ENCODE measurements at regions not wholly inside any gene's neighbourhood (a gene's known extent, or its start where the extent isn't known, plus 50 kb on each side); places are given as distances from the start of the nearest gene placed in this dataset.

- TF ChIP-seq EP300 (IDR thresholded peaks at IDR 0.05), result no peak
- TF ChIP-seq POLR2AphosphoS5 (IDR thresholded peaks at IDR 0.05), result peak in 1 of 2 donors; percentile 19
- peak; percentile 66 for DNase-seq (ENCODE audit: extremely low spot score)
- Histone ChIP-seq H3K36me3 (no peaks in the 10 kb centered on the region), H3K9me3 (no peaks in the 10 kb centered on the region), H3K4me1 (peaks cover 13 to 44% (median 21%) of the 10 kb centered on the region in 4 donors), H3K4me3 (no peak overlapping the region), H3K27me3 (no peaks in the 10 kb centered on the region), H3K27ac (replicated peaks in 1 of 4) (no peak overlapping the region)
- intact Hi-C loops (cut with DNase I), result loop anchor here (5.0 kb wide), 1 partner anchor 60 kb away; no protein-coding TSS in a partner anchor
Measured at GRCh38 chr5:56552612-56553268, 262.6 kb upstream of the MAP3K1 start.

- Histone ChIP-seq H3K27me3 (no peaks in the 10 kb centered on the region), H3K4me3 (no peak overlapping the region), H3K27ac (replicated peaks in 1 of 4) (no peak overlapping the region), H3K9me3 (no peaks in the 10 kb centered on the region), H3K4me1 (peaks cover 5 to 33% (median 14%) of the 10 kb centered on the region in 4 donors), H3K36me3 (no peaks in the 10 kb centered on the region)
- intact Hi-C loops (cut with DNase I), result loop anchor here (5.0 kb wide), 1 partner anchor 58 kb away; no protein-coding TSS in a partner anchor
- TF ChIP-seq, protein P1, sequence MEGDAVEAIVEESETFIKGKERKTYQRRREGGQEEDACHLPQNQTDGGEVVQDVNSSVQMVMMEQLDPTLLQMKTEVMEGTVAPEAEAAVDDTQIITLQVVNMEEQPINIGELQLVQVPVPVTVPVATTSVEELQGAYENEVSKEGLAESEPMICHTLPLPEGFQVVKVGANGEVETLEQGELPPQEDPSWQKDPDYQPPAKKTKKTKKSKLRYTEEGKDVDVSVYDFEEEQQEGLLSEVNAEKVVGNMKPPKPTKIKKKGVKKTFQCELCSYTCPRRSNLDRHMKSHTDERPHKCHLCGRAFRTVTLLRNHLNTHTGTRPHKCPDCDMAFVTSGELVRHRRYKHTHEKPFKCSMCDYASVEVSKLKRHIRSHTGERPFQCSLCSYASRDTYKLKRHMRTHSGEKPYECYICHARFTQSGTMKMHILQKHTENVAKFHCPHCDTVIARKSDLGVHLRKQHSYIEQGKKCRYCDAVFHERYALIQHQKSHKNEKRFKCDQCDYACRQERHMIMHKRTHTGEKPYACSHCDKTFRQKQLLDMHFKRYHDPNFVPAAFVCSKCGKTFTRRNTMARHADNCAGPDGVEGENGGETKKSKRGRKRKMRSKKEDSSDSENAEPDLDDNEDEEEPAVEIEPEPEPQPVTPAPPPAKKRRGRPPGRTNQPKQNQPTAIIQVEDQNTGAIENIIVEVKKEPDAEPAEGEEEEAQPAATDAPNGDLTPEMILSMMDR (IDR thresholded peaks at IDR 0.05), result no peak
- no peak for TF ChIP-seq EP300 (IDR thresholded peaks at IDR 0.05)
- no peak for TF ChIP-seq POLR2AphosphoS5 (IDR thresholded peaks at IDR 0.05)
- TF ChIP-seq POLR2A (IDR thresholded peaks at IDR 0.05; ENCODE audit: low read depth), result no peak
- no peak for DNase-seq (ENCODE audit: extremely low spot score)
- WGBS, result 71% methylated on average over 2 of the region's 2 CpGs
Measured at GRCh38 chr5:56550227-56550626, 265.1 kb upstream of the MAP3K1 start.

DNA sequence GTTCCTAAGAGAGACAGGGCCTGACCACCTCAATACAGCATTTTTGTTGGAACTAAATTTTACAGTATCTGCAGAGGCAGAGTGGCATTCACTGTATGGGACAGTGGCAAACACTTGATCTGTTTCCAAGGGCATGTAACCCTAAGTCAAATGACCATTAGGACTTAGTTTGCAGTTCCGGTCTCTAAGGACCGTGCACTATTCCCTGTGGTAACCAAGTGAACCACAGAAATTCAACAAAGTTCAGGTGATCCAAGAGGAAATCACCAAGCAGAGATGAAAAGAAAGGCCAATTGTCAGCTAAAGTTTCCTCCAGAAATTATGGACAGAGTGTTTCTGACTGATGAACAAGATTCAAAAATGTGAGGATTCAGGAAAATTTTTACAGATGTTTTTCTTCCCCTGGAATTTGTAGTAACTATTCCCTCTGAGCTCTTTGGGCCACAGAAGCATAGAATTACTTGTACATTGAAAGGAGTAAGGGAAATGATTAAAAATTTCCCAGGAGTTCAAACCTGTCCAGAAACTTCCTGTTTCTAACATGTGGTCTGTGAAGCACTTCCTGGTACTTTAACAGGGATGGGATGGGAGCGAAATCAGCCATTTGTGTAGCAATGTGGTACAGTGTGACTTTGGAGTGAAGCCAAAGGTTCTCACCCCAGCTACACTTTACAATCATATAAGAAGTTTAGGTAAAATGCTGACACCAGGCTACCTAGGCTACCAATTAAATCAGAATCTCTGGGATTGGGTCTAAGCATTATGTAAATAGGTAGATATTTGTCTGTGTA is 266.1 kb upstream of the MAP3K1 start:
- intact Hi-C loops (cut with DNase I), result no loop called here
- H3K27ac ChIP-seq (replicated peaks in 1 of 4), result no peak overlapping the region
- 77% methylated on average over 3 of the region's 3 CpGs for WGBS
- no peak for DNase-seq (ENCODE audit: extremely low spot score)
- no peak overlapping the region for H3K4me3 ChIP-seq
- TF ChIP-seq POLR2AphosphoS5 (IDR thresholded peaks at IDR 0.05), result no peak
- TF ChIP-seq EP300 (IDR thresholded peaks at IDR 0.05), result no peak
- TF ChIP-seq, protein P1 (IDR thresholded peaks at IDR 0.05), result no peak
- TF ChIP-seq POLR2A (IDR thresholded peaks at IDR 0.05; ENCODE audit: low read depth), result no peak
- no peaks in the 10 kb centered on the region for H3K36me3 ChIP-seq
- no peaks in the 10 kb centered on the region for H3K9me3 ChIP-seq
- H3K27me3 ChIP-seq, result no peaks in the 10 kb centered on the region
- peaks cover 5 to 33% (median 14%) of the 10 kb centered on the region in 4 donors for H3K4me1 ChIP-seq

DNA sequence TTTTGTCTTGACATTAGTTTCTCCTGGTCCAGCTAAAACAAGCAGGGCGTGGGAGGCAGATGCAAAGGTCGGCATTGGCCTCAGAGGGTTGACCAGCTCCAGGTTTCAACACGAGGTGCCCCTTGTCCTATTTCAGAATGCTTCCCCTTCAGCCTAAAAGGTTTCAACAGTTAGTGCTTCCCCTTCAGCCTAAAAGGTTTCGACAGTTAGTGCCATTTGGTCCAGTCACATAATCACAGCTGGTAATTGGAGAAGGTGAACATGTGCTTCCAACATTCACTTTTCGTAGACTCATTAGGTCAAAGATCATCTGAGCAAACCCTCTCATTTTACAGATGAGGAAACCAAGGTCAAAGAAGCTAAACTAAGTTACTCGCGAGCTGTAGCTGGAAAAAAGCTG is 270.3 kb upstream of the MAP3K1 start:
- Histone ChIP-seq H3K36me3 (no peaks in the 10 kb centered on the region), H3K27me3 (no peaks in the 10 kb centered on the region), H3K4me3 (no peak overlapping the region), H3K4me1 (peaks cover 0 to 8% (median 5%) of the 10 kb centered on the region in 4 donors), H3K9me3 (no peaks in the 10 kb centered on the region), H3K27ac (replicated peaks in 1 of 4) (no peak overlapping the region)
- intact Hi-C loops (cut with DNase I), result no loop called here
- TF ChIP-seq POLR2A (IDR thresholded peaks at IDR 0.05; ENCODE audit: low read depth), result no peak
- TF ChIP-seq, protein P1 (IDR thresholded peaks at IDR 0.05), result no peak
- TF ChIP-seq POLR2AphosphoS5 (IDR thresholded peaks at IDR 0.05), result no peak
- no peak for TF ChIP-seq EP300 (IDR thresholded peaks at IDR 0.05)
- no peak for DNase-seq (ENCODE audit: extremely low spot score)
- WGBS, result 88% methylated on average over 7 of the region's 7 CpGs
